H1 (cell line): ENCODE measurements at regions not wholly inside any gene's neighbourhood (a gene's known extent, or its start where the extent isn't known, plus 50 kb on each side); places are given as distances from the start of the nearest gene placed in this dataset.

Experiments
- CTCF ChIA-PET: fragments of 300-600 bp; sonication (Branson Sonifier 250); formaldehyde crosslinking; loops from one replicate; lab custom pipeline; 2021; ENCODE audit not compliant: partially characterized antibody; lab: Charles Lee
- POLR2A ChIA-PET: fragments of 300-600 bp; sonication (Branson Sonifier 250); formaldehyde crosslinking; loops from one replicate; lab custom pipeline; 2021; ENCODE audit warnings: inconsistent platforms; ENCODE audit not compliant: partially characterized antibody; lab: Charles Lee
- DNase-seq, 2 experiments: peaks; one replicate each; pipeline versions ENCODE4 v3.0.0 to v3.0.0-alpha.2; 2010 to 2022; ENCODE audit warnings: low spot score in 2 of 2, low read depth in 1 of 2, mixed read lengths in 1 of 2
- FAIRE-seq: peaks from 2 replicates; lab custom pipeline; 2011; peaks lifted over from hg19 to GRCh38; lab: Jason Lieb, UNC
- H2AFZ ChIP-seq: 2 replicates; pipeline ENCODE4 v1.8.1; 2012; ENCODE audit warnings: low read length, inconsistent platforms
- H2AK5ac ChIP-seq: 2 replicates; pipeline ENCODE4 v1.6.1; 2013; ENCODE audit warnings: low read depth, low read length
- H2BK120ac ChIP-seq: replicated peaks from 2 replicates; pipeline ENCODE3; 2013; ENCODE audit warnings: low read depth, low read length, inconsistent platforms
- H2BK12ac ChIP-seq: 2 replicates; pipeline ENCODE4 v1.6.1; 2013; ENCODE audit warnings: low read depth, low read length
- H2BK15ac ChIP-seq: 2 replicates; pipeline ENCODE4 v1.6.1; 2013; ENCODE audit warnings: low read length
- H2BK20ac ChIP-seq: 2 replicates; pipeline ENCODE4 v1.6.1; 2013; ENCODE audit warnings: low read length
- H2BK5ac ChIP-seq: 2 replicates; pipeline ENCODE4 v1.6.1; 2013; ENCODE audit warnings: low read depth, low read length
- H3K14ac ChIP-seq: 2 replicates; pipeline ENCODE4 v1.6.1; 2013; ENCODE audit warnings: inconsistent platforms; ENCODE audit not compliant: insufficient read length
- H3K18ac ChIP-seq: 2 replicates; pipeline ENCODE4 v1.6.1; 2013; ENCODE audit warnings: low read length; ENCODE audit errors: extremely low read depth
- H3K23ac ChIP-seq: 2 replicates; pipeline ENCODE4 v1.6.1; 2013; ENCODE audit warnings: inconsistent platforms; ENCODE audit not compliant: insufficient read length
- H3K23me2 ChIP-seq: 2 replicates; pipeline ENCODE4 v1.6.1; 2013; ENCODE audit warnings: low read depth, low read length
- H3K27ac ChIP-seq: 2 replicates; pipeline ENCODE4 v1.6.1; 2011; ENCODE audit warnings: low read depth, low read length, inconsistent platforms
- H3K27me3 ChIP-seq, 4 experiments: replicated peaks in 1 of 4; 1 replicate in 1 of 4; 2 replicates in 3 of 4; pipeline versions ENCODE4 v1.6.1 to v1.8.1; 2011 to 2013; ENCODE audit warnings: low read length in 3 of 4, mild to moderate bottlenecking in 3 of 4, inconsistent platforms in 2 of 4, mixed read lengths in 2 of 4, moderate library complexity in 1 of 4; ENCODE audit not compliant: control insufficient read depth in 3 of 4, insufficient read depth in 3 of 4; ENCODE audit errors: extremely low read depth in 1 of 4
- H3K36me3 ChIP-seq, 4 experiments: 2 replicates each; pipeline versions ENCODE4 v1.6.1 to v1.8.1; 2011 to 2013; ENCODE audit warnings: mild to moderate bottlenecking in 4 of 4, low read length in 3 of 4, moderate library complexity in 2 of 4, control low read depth in 1 of 4, inconsistent platforms in 1 of 4; ENCODE audit not compliant: insufficient read depth in 4 of 4, control insufficient read depth in 2 of 4
- H3K4ac ChIP-seq: replicated peaks from 2 replicates; pipeline ENCODE3; 2013; ENCODE audit warnings: low read length, low read depth, mixed read lengths, inconsistent platforms; ENCODE audit not compliant: insufficient read length
- H3K4me1 ChIP-seq, 4 experiments: replicated peaks in 1 of 4; 1 replicate in 1 of 4; 2 replicates in 3 of 4; pipeline versions ENCODE4 v1.6.1 to v1.8.1; 2011 to 2013; ENCODE audit warnings: low read length in 3 of 4, inconsistent platforms in 2 of 4, mixed read lengths in 1 of 4; ENCODE audit not compliant: insufficient read depth in 4 of 4, control insufficient read depth in 3 of 4
- H3K4me2 ChIP-seq, 2 experiments: 2 replicates each; pipeline versions ENCODE4 v1.6.1 to v1.8.1; 2011 to 2013; ENCODE audit warnings: low read depth in 2 of 2, low read length in 2 of 2, control low read depth in 1 of 2, inconsistent platforms in 1 of 2, mild to moderate bottlenecking in 1 of 2; ENCODE audit not compliant: insufficient read depth in 1 of 2
- H3K4me3 ChIP-seq, 4 experiments: fragments of 200-600, 300-600 bp in 1 of 4; sonication (generic), shearing (Covaris generic), sonication (Bioruptor Twin) in 1 of 4; 2 replicates each; pipeline versions ENCODE4 v1.5.1 to v1.8.1; 2011 to 2016; ENCODE audit warnings: low read length in 4 of 4, low read depth in 3 of 4, control low read depth in 2 of 4, inconsistent platforms in 2 of 4, mild to moderate bottlenecking in 2 of 4, mixed read lengths in 1 of 4, moderate library complexity in 1 of 4; ENCODE audit not compliant: insufficient read depth in 2 of 4; ENCODE audit errors: extremely low read depth in 1 of 4
- H3K56ac ChIP-seq: replicated peaks from 2 replicates; pipeline ENCODE3; 2013; ENCODE audit warnings: low read depth, mild to moderate bottlenecking, mixed read lengths, low read length, inconsistent platforms; ENCODE audit not compliant: insufficient read length
- H3K79me1 ChIP-seq: 2 replicates; pipeline ENCODE4 v1.6.1; 2013; ENCODE audit warnings: low read depth, low read length, control low read depth
- H3K79me2 ChIP-seq, 2 experiments: 2 replicates each; pipeline versions ENCODE4 v1.6.1 to v1.8.1; 2012 to 2013; ENCODE audit warnings: low read length in 2 of 2, mild to moderate bottlenecking in 2 of 2, inconsistent platforms in 1 of 2; ENCODE audit not compliant: insufficient read depth in 2 of 2, control insufficient read depth in 1 of 2
- H3K9ac ChIP-seq, 4 experiments: replicated peaks in 1 of 4; 1 replicate in 1 of 4; 2 replicates in 3 of 4; pipeline versions ENCODE4 v1.6.1 to v1.8.1; 2011 to 2013; ENCODE audit warnings: low read depth in 3 of 4, low read length in 3 of 4, control low read depth in 2 of 4, mild to moderate bottlenecking in 2 of 4, moderate library complexity in 2 of 4, inconsistent platforms in 1 of 4; ENCODE audit errors: extremely low read depth in 1 of 4
- H3K9me3 ChIP-seq, 2 experiments: 2 replicates each; pipeline versions ENCODE4 v1.6.1 to v1.8.1; 2012 to 2013; ENCODE audit warnings: mild to moderate bottlenecking in 2 of 2, moderate library complexity in 2 of 2, control low read depth in 1 of 2, inconsistent platforms in 1 of 2, low read depth in 1 of 2, low read length in 1 of 2, mixed read lengths in 1 of 2; ENCODE audit not compliant: insufficient read depth in 2 of 2
- H4K20me1 ChIP-seq, 2 experiments: replicated peaks in 1 of 2; 2 replicates each; pipeline versions ENCODE3 to v1.8.1; 2011 to 2013; ENCODE audit warnings: inconsistent platforms in 2 of 2, low read length in 2 of 2, mild to moderate bottlenecking in 1 of 2; ENCODE audit not compliant: insufficient read depth in 2 of 2, control insufficient read depth in 1 of 2
- H4K5ac ChIP-seq: 2 replicates; pipeline ENCODE4 v1.6.1; 2013; ENCODE audit warnings: low read length, low read depth, mixed read lengths, inconsistent platforms; ENCODE audit not compliant: insufficient read length
- H4K8ac ChIP-seq: 2 replicates; pipeline ENCODE4 v1.8.0; 2013; ENCODE audit warnings: mild to moderate bottlenecking, moderate library complexity, low read length, inconsistent platforms; ENCODE audit not compliant: insufficient read depth; ENCODE audit errors: extremely low read depth
- H4K91ac ChIP-seq: replicated peaks from 2 replicates; pipeline ENCODE3; 2013; ENCODE audit warnings: low read length, mixed read lengths, inconsistent platforms; ENCODE audit not compliant: insufficient read length
- BCL11A ChIP-seq, 2 experiments: IDR thresholded peaks; one replicate each; pipeline ENCODE4 v1.6.1; 2011; ENCODE audit warnings: low read depth in 2 of 2, low read length in 2 of 2, mild to moderate bottlenecking in 2 of 2
- KDM1A ChIP-seq: fragments of 200-600, 300-600 bp; sonication (generic); IDR thresholded peaks from 2 replicates; pipeline ENCODE4 v1.7.1; 2016; ENCODE audit warnings: mild to moderate bottlenecking, low read length, borderline replicate concordance
- RFX5 ChIP-seq: IDR thresholded peaks from 2 replicates; pipeline ENCODE4 v1.6.1; 2011; ENCODE audit warnings: low read depth, low read length, improper control_type of control experiment, borderline replicate concordance
- SAP30 ChIP-seq: fragments of 300-600 bp; sonication (generic); IDR thresholded peaks from 2 replicates; pipeline ENCODE4 v1.7.1; 2012; ENCODE audit warnings: low read length, moderate library complexity, mild to moderate bottlenecking, inconsistent platforms; ENCODE audit not compliant: insufficient read depth, insufficient replicate concordance
- WGBS, 2 experiments: shearing (Covaris generic) in 1 of 2; methylation state at CpG; one replicate each; pipeline versions ENCODE4 v1.1.6 to v1.1.7; 2013 to 2015; ENCODE audit warnings: low lambda C conversion rate in 2 of 2, mixed read lengths in 2 of 2, inconsistent platforms in 1 of 2, low coverage in 1 of 2, missing lambda C conversion rate in 1 of 2; ENCODE audit not compliant: insufficient replicate concordance in 2 of 2, insufficient coverage in 1 of 2, insufficient read length in 1 of 2; ENCODE audit errors: extremely low coverage in 1 of 2, missing lambda C conversion rate in 1 of 2; 5-methylcytosine and 5-hydroxymethylcytosine counted together

GRCh38 chr2:67649331-67650261, 252.5 kb downstream of the ETAA1 start:
- Histone ChIP-seq H2BK15ac (no peak overlapping the region; the same call in 1 of the 2 replicates), H3K23ac (no peak overlapping the region), H3K9ac (no peak overlapping the region; a peak in 1 of 7 replicates), H4K5ac (no peak overlapping the region), H3K36me3 (no peaks in the 10 kb centered on the region), H3K4me1 (peaks cover 0 to 4% (median 0%) of the 10 kb centered on the region in 4 experiments; a peak in 1 of 7 replicates), H2BK12ac (no peak overlapping the region), H2AFZ (0 out of 2 replicates have a peak overlapping the region, but pooled peaks have one; percentile 34), H3K56ac (no peak overlapping the region), H3K27ac (no peak overlapping the region), H4K8ac (no peak overlapping the region), H3K4ac (no peak overlapping the region), H2BK120ac (no peak overlapping the region), H4K20me1 (no peaks in the 10 kb centered on the region), H3K79me2 (no peaks in the 10 kb centered on the region), H3K23me2 (no peaks in the 10 kb centered on the region), H3K4me2 (no peak overlapping the region), H2AK5ac (no peak overlapping the region), H4K91ac (no peak overlapping the region)
- 91% methylated on average over 9 of the region's 9 CpGs; no CpG with 5 or more reads in 1 of the 2 experiments for WGBS, 2 experiments
- no peak for FAIRE-seq
- TF ChIP-seq KDM1A (no peak), BCL11A (IDR thresholded peaks at IDR 0.05; ENCODE audit: low read depth in 2 of 2, low read length in 2 of 2) (no peak), RFX5 (no peak), SAP30 (no peak)
- TF ChIP-seq, all 59 proteins: peak for 0
- Histone ChIP-seq H3K18ac (0 out of 2 replicates have a peak overlapping the region, but pooled peaks have one; percentile 42), H3K9me3 (peaks cover 8 to 14% of the 10 kb centered on the region in 2 experiments; a peak in 3 of 4 replicates), H3K27me3 (no peaks in the 10 kb centered on the region), H2BK20ac (no peak overlapping the region), H3K4me3 (no peak overlapping the region), H2BK5ac (no peak overlapping the region), H3K79me1 (no peaks in the 10 kb centered on the region), H3K14ac (no peak overlapping the region)
- ChIA-PET CTCF (interaction anchor here (1.0 to 3.1 kb wide), 12 partner anchors 9 to 382 kb away, joined by 3 to 21 read pairs (median 5); no protein-coding TSS in a partner anchor), POLR2A (interaction anchor here (1.5 kb wide), 1 partner anchor 308 kb away, joined by 4 read pairs; no protein-coding TSS in a partner anchor)
- no peak for DNase-seq
